T47D (cell line): ENCODE measurements at regions not wholly inside any gene's neighbourhood (a gene's known extent, or its start where the extent isn't known, plus 50 kb on each side); places are given as distances from the start of the nearest gene placed in this dataset.

Experiments
- DNase-seq, 2 experiments: peaks; one replicate each; pipeline versions ENCODE4 v3.0.0 to v3.0.0-alpha.2; 2011 to 2012; ENCODE audit warnings: low read depth in 1 of 2, low spot score in 1 of 2
- JUND ChIP-seq: IDR thresholded peaks from 2 replicates; pipeline ENCODE4 v1.6.1; 2012; ENCODE audit warnings: low read depth
- in situ Hi-C: cut with HindIII; loops from 2 replicates; pipeline ENCODE4 v1.10.0; 2016; ENCODE audit warnings: low sequenced_read_pairs, low pct_unique_long_range_greater_than_20kb

DNA sequence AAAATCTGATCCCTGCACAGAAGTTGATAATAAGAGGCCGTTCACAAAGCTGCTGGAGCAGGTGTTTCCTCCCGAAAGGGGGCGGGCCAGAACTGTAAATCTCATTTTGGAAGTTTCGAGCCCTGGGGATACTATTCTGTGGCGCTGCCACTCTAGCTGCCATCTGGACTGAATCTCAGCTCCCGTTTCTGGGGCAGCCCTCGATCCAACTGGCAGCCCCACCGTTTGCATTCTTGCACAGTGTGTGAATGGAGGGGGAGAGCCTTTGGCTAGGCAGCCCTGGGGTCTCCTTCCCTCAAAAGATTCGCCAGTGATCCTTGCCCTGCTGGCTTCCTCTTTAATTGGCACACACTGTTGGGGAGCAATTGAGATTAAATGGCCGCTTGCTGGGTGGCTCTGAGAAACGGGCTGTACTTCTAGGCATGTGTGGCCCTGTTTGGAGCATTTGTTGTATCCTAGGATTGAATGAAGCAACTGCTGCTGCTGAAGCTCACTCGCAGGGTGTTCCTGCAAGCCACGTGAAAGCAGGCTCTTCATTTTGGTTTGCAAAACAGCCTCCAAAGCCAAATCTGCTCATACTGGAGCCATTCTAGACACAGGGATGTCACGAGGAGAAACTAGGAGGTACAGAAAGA, 57.2 kb upstream of the TOPAZ1 start:
- no peak for DNase-seq
- in situ Hi-C loops = no loop called here
- no peak for TF ChIP-seq JUND

DNA sequence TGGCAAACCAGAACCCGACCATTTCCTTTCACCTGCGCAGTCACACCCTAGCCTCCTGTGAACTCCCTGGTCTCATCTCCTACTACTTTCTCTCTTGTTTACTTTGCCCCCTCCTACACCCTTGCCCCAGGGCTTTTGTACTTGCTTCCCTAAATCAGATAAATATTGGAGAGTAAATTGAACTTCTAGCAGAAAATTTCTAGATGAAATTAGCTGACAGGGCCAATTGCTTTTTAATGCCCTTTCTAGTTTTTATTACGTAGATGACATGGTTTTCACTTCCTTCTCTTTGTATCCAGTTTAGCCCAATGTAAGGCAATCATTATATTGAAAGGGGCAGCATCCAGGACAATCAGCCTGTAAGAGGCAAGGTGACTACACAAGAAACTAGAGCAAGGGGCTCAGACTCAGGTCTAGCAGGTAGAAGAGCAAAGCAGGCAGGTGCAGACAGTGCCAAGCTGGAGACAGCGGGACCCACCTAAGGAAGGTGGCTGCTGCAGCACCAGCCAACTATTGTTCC, 56.2 kb upstream of the TOPAZ1 start:
- no peak for TF ChIP-seq JUND
- in situ Hi-C loops = no loop called here
- DNase-seq = no peak

DNA sequence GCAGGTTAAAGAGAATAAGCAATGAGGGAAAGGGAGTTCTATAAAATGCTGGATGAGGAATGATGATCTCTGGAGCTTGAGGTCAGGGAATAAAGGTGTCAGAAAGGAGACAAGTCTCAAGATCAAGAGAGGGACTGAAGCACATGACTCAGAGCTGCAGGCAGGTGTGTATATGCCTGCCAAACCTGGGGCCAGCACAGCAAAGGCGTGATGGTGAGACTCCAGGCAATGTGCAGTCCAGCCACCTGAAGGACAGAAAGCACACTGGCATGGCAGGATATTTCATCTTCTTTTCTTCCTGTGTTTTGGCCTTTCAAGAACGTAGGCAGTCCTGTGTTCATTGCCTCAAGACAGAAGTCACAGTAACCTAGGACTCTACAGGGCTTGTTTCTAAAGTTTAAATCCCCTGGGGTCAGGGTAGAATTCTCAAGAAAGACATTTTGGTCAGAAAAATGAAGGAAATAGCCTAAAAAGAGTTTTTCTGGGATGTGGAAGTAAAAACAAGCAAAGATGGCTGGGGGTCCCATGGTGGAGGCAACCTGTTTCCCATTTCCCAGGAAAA, 55.5 kb upstream of the TOPAZ1 start:
- DNase-seq = no peak
- no peak for TF ChIP-seq JUND
- in situ Hi-C loops = no loop called here

DNA sequence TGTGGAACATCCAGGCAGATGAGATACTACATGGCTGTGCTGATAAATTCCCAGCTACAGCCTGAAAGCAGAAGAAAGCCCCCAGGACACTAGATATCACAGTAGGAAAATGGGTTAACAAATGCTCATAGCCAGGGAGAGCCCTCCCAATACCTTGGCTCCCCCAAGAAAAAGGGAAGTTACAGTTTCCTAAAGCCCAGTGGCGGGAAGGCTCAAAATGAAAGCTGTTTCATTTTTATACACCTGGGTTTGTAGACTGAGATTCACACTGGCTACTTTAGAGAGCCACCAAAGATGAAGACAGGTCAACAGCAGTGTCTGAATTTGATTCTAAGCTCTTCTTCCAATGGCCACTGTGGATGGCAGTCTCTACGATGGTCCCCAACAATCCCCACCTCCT, 55.0 kb upstream of the TOPAZ1 start:
- no peak for DNase-seq
- no peak for TF ChIP-seq JUND
- in situ Hi-C loops = no loop called here
